B cell (primary cell): ENCODE measurements at regions not wholly inside any gene's neighbourhood (a gene's known extent, or its start where the extent isn't known, plus 50 kb on each side); places are given as distances from the start of the nearest gene placed in this dataset.

Source experiments
- EZH2 ChIP-seq: IDR thresholded peaks from 2 replicates; pipeline ENCODE4 v1.6.1; 2012; ENCODE audit warnings: borderline replicate concordance, low read depth, mild to moderate bottlenecking, moderate library complexity, low read length; ENCODE audit not compliant: insufficient read depth, poor library complexity, severe bottlenecking
- TF ChIP-seq, protein P1 (sequence below): fragments of 200-600 bp; IDR thresholded peaks from one replicate; pipeline ENCODE4 v1.8.0; 2022; ENCODE audit warnings: antibody characterized with exemption, mild to moderate bottlenecking

DNA sequence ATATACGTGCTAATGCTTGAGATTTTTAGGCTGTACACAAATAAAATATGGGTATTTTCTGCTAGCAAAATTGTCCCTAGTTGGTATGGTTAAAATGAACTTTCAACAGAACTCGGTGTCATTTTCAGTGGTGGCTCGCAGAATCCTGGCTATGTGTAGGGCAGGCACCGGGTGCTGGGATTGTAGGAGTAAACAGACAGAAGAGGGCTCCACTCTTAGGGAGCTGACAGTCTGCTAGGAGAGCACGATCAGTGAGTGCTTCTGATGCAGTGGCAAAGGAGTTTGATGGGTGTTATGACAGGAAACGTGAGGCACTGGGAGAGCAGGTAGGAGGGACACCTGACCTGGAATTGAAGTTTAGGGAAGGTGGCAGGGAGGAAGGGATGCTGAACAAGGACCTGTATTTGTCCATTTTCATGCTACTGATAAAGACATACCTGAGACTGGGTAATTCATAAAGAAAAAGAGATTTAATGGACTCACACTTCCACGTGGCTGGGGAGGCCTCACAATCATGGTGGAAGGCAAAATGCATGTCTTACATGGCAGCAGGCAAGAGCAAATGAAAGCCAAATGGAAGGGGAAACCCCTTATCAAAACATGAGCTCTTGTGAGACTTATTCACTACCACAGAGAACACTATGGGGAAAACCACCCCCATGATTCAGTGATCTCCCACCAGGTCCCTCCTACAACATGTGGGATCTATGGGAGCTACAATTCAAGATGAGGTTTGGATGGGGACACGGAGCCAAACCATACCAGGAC is 105.4 kb upstream of the LCLAT1 start:
- TF ChIP-seq EZH2, result no peak
- TF ChIP-seq, protein P1, sequence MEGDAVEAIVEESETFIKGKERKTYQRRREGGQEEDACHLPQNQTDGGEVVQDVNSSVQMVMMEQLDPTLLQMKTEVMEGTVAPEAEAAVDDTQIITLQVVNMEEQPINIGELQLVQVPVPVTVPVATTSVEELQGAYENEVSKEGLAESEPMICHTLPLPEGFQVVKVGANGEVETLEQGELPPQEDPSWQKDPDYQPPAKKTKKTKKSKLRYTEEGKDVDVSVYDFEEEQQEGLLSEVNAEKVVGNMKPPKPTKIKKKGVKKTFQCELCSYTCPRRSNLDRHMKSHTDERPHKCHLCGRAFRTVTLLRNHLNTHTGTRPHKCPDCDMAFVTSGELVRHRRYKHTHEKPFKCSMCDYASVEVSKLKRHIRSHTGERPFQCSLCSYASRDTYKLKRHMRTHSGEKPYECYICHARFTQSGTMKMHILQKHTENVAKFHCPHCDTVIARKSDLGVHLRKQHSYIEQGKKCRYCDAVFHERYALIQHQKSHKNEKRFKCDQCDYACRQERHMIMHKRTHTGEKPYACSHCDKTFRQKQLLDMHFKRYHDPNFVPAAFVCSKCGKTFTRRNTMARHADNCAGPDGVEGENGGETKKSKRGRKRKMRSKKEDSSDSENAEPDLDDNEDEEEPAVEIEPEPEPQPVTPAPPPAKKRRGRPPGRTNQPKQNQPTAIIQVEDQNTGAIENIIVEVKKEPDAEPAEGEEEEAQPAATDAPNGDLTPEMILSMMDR, result no peak
